Panc1 (cell line): ENCODE measurements at regions not wholly inside any gene's neighbourhood (a gene's known extent, or its start where the extent isn't known, plus 50 kb on each side); places are given as distances from the start of the nearest gene placed in this dataset.

Source experiments
- ATAC-seq: fragments of 200-7000 bp; cut with Tn5 transposase; 2 replicates; pipeline ENCODE4 v1.9.1; 2020; ENCODE audit warnings: mild to moderate bottlenecking, moderate library complexity
- BruUV-seq: library from RNA; stranded (reverse); fragments of 400-500 nt; replicated peaks from 2 replicates; lab custom pipeline; 2021; lab: Mats Ljungman, UMichigan
- CTCF ChIA-PET: fragments of 300-600 bp; sonication (Branson Sonifier 250); formaldehyde crosslinking; loops from one replicate; lab custom pipeline; 2022; ENCODE audit warnings: antibody characterized with exemption; lab: Charles Lee
- POLR2A ChIA-PET: fragments of 300-600 bp; sonication (Branson Sonifier 250); formaldehyde crosslinking; loops from one replicate; lab custom pipeline; 2022; ENCODE audit warnings: antibody characterized with exemption; lab: Charles Lee
- DNase-seq: peaks from one replicate; pipeline ENCODE4 v3.0.0-alpha.2; 2010; ENCODE audit warnings: low read depth, low spot score
- H3K27ac ChIP-seq: 2 replicates; pipeline ENCODE4 v1.5.1; 2011; ENCODE audit warnings: mild to moderate bottlenecking, low read length, inconsistent platforms
- H3K27me3 ChIP-seq: fragments of 200-500 bp; sonication (Bioruptor generic); 2 replicates; pipeline ENCODE4 v1.6.0; 2014; ENCODE audit warnings: low read length, inconsistent platforms; ENCODE audit not compliant: control insufficient read depth, insufficient read depth
- H3K36me3 ChIP-seq: fragments of 200-500 bp; sonication (Bioruptor generic); 2 replicates; pipeline ENCODE4 v1.5.1; 2014; ENCODE audit warnings: inconsistent platforms, mild to moderate bottlenecking, low read length, moderate library complexity; ENCODE audit not compliant: control insufficient read depth, insufficient read depth
- H3K4me1 ChIP-seq: 2 replicates; pipeline ENCODE4 v1.5.1; 2011; ENCODE audit warnings: inconsistent platforms, mild to moderate bottlenecking, low read length, moderate library complexity; ENCODE audit not compliant: control insufficient read depth, insufficient read depth
- H3K4me3 ChIP-seq, 2 experiments: 2 replicates each; pipeline ENCODE4 v1.5.1; 2011 to 2012; ENCODE audit warnings: low read depth in 2 of 2, low read length in 2 of 2, mild to moderate bottlenecking in 2 of 2, inconsistent platforms in 1 of 2, moderate library complexity in 1 of 2
- H3K9me3 ChIP-seq: fragments of 200-500 bp; sonication (Bioruptor generic); 2 replicates; pipeline ENCODE4 v1.5.1; 2014; ENCODE audit warnings: low read depth, mild to moderate bottlenecking, inconsistent platforms, low read length, moderate library complexity; ENCODE audit not compliant: control insufficient read depth, insufficient read depth
- CTCF ChIP-seq: fragments of 450-650 bp; IDR thresholded peaks from 2 replicates; pipeline ENCODE4 v1.5.1; 2017; ENCODE audit warnings: mild to moderate bottlenecking
- POLR2AphosphoS5 ChIP-seq: IDR thresholded peaks from 2 replicates; pipeline ENCODE4 v1.6.1; 2012; ENCODE audit warnings: mild to moderate bottlenecking, low read depth, low read length, moderate library complexity
- REST ChIP-seq, 2 experiments: IDR thresholded peaks; 2 replicates each; pipeline ENCODE4 v1.6.1; 2011 to 2012; ENCODE audit warnings: low read depth in 2 of 2, control low read depth in 1 of 2, low read length in 1 of 2, mild to moderate bottlenecking in 1 of 2, moderate library complexity in 1 of 2; ENCODE audit not compliant: insufficient read depth in 1 of 2
- SIN3A ChIP-seq: IDR thresholded peaks from 2 replicates; pipeline ENCODE4 v1.6.1; 2012; ENCODE audit warnings: low read depth, mild to moderate bottlenecking, low read length, moderate library complexity, borderline replicate concordance; ENCODE audit not compliant: insufficient read depth
- TCF7L2 ChIP-seq: IDR thresholded peaks from 2 replicates; pipeline ENCODE4 v1.6.1; 2011; ENCODE audit warnings: mild to moderate bottlenecking, low read depth, low read length, inconsistent platforms
- in situ Hi-C: cut with HindIII; loops from 2 replicates; pipeline ENCODE4 v1.10.0; 2016; ENCODE audit warnings: low sequenced_read_pairs, low pct_unique_long_range_greater_than_20kb
- intact Hi-C: fragments of 100-400 bp; cut with micrococcal nuclease; formaldehyde crosslinking; loops from one replicate; pipeline ENCODE4 v1.10.0; 2022; ENCODE audit not compliant: unreplicated experiment

GRCh38 chr2:175769200-175769599 is 232.9 kb downstream of the LNPK start:
- intact Hi-C loops (no loop called here), in situ Hi-C loops (no loop called here)
- no peak overlapping the region for H3K4me3 ChIP-seq
- H3K36me3 ChIP-seq, result no peaks in the 10 kb centered on the region
- no peak overlapping the region for H3K27ac ChIP-seq
- no peaks in the 10 kb centered on the region for H3K9me3 ChIP-seq
- TF ChIP-seq TCF7L2 (no peak), SIN3A (no peak), POLR2AphosphoS5 (no peak), REST (IDR thresholded peaks at IDR 0.05; ENCODE audit: insufficient read depth in 1 of 2, low read depth in 2 of 2, low read length in 1 of 2) (no peak), CTCF (no peak)
- no TSS peak for BruUV-seq
- ATAC-seq, result no peak
- no peak for DNase-seq
- no peaks in the 10 kb centered on the region for H3K27me3 ChIP-seq
- ChIA-PET CTCF (no interaction called here), POLR2A (no interaction called here)
- no peaks in the 10 kb centered on the region for H3K4me1 ChIP-seq

GRCh38 chr2:175766880-175767279 is 235.2 kb downstream of the LNPK start:
- Histone ChIP-seq H3K36me3 (no peaks in the 10 kb centered on the region), H3K4me3 (no peak overlapping the region), H3K27me3 (no peaks in the 10 kb centered on the region), H3K9me3 (no peaks in the 10 kb centered on the region), H3K4me1 (no peaks in the 10 kb centered on the region), H3K27ac (no peak overlapping the region)
- ChIA-PET CTCF (no interaction called here), POLR2A (no interaction called here)
- no peak for ATAC-seq
- DNase-seq, result no peak
- no TSS peak for BruUV-seq
- intact Hi-C loops, result no loop called here
- TF ChIP-seq TCF7L2 (no peak), CTCF (no peak), SIN3A (no peak), POLR2AphosphoS5 (no peak), REST (IDR thresholded peaks at IDR 0.05; ENCODE audit: insufficient read depth in 1 of 2, low read depth in 2 of 2, low read length in 1 of 2) (no peak)
- in situ Hi-C loops, result no loop called here
